IMR-90 (cell line): ENCODE measurements at regions not wholly inside any gene's neighbourhood (a gene's known extent, or its start where the extent isn't known, plus 50 kb on each side); places are given as distances from the start of the nearest gene placed in this dataset.

Experiments used
- ATAC-seq: fragments of 200-7000 bp; cut with Tn5 transposase; 2 replicates; pipeline ENCODE4 v1.9.1; 2020; ENCODE audit warnings: low read depth, mild to moderate bottlenecking, moderate library complexity
- BruUV-seq: library from RNA; stranded (reverse); fragments of 400-500 nt; replicated peaks from 2 replicates; lab custom pipeline; 2021; lab: Mats Ljungman, UMichigan
- CTCF ChIA-PET: fragments of 300-600 bp; formaldehyde crosslinking; extraction: SDS; loops from one replicate; lab custom pipeline; 2021; ENCODE audit warnings: antibody characterized with exemption; lab: Yijun Ruan, JAX
- POLR2A ChIA-PET: fragments of 300-600 bp; sonication (Branson Sonifier 250); formaldehyde crosslinking; loops from one replicate; lab custom pipeline; 2022; ENCODE audit warnings: antibody characterized with exemption; ENCODE audit not compliant: unreplicated experiment; lab: Charles Lee
- DNase-seq: peaks from one replicate; pipeline ENCODE4 v3.0.0; 2013
- H2AFZ ChIP-seq: replicated peaks from 2 replicates; pipeline ENCODE3; 2013; ENCODE audit warnings: low read length, mild to moderate bottlenecking; ENCODE audit not compliant: poor library complexity
- H2AK5ac ChIP-seq: 2 replicates; pipeline ENCODE4 v1.6.1; 2013; ENCODE audit warnings: low read depth, low read length, inconsistent platforms
- H2AK9ac ChIP-seq: replicated peaks from 2 replicates; pipeline ENCODE3; 2013; ENCODE audit warnings: mild to moderate bottlenecking, low read depth, low read length, moderate library complexity; ENCODE audit not compliant: poor library complexity
- H2BK120ac ChIP-seq: 2 replicates; pipeline ENCODE4 v1.6.1; 2013; ENCODE audit warnings: low read depth, low read length, inconsistent platforms
- H2BK15ac ChIP-seq: 3 replicates; pipeline ENCODE4 v1.6.1; 2013; ENCODE audit warnings: low read depth, low read length, inconsistent platforms
- H2BK20ac ChIP-seq: 2 replicates; pipeline ENCODE4 v1.6.1; 2013; ENCODE audit warnings: low read depth, mild to moderate bottlenecking, inconsistent platforms, low read length, moderate library complexity
- H2BK5ac ChIP-seq: 2 replicates; pipeline ENCODE4 v1.6.1; 2013; ENCODE audit warnings: mild to moderate bottlenecking, low read depth, low read length, inconsistent platforms; ENCODE audit not compliant: poor library complexity, severe bottlenecking
- H3K14ac ChIP-seq: replicated peaks from 2 replicates; pipeline ENCODE4 v1.6.1; 2013; ENCODE audit warnings: low read depth, low read length, inconsistent platforms
- H3K18ac ChIP-seq: 2 replicates; pipeline ENCODE4 v1.6.1; 2013; ENCODE audit warnings: low read depth, low read length, control low read depth
- H3K23ac ChIP-seq: 2 replicates; pipeline ENCODE4 v1.6.1; 2013; ENCODE audit warnings: low read depth, low read length, inconsistent platforms
- H3K27ac ChIP-seq: 2 replicates; pipeline ENCODE4 v1.5.1; 2013; ENCODE audit warnings: mild to moderate bottlenecking, control low read depth, low read length; ENCODE audit not compliant: insufficient read depth
- H3K27me3 ChIP-seq: 2 replicates; pipeline ENCODE4 v1.6.1; 2013; ENCODE audit warnings: low read length; ENCODE audit not compliant: control insufficient read depth, insufficient read depth
- H3K36me3 ChIP-seq: 2 replicates; pipeline ENCODE4 v1.6.1; 2013; ENCODE audit warnings: low read length, mixed read lengths; ENCODE audit not compliant: control insufficient read depth, insufficient read depth
- H3K4ac ChIP-seq: 2 replicates; pipeline ENCODE4 v1.6.1; 2013; ENCODE audit warnings: low read depth, low read length, inconsistent platforms
- H3K4me1 ChIP-seq: 2 replicates; pipeline ENCODE4 v1.6.1; 2013; ENCODE audit warnings: low read length, mixed read lengths; ENCODE audit not compliant: control insufficient read depth, insufficient read depth
- H3K4me2 ChIP-seq: 2 replicates; pipeline ENCODE4 v1.6.1; 2013; ENCODE audit warnings: low read depth, mild to moderate bottlenecking, control low read depth, low read length, moderate library complexity
- H3K4me3 ChIP-seq: 2 replicates; pipeline ENCODE4 v1.5.1; 2013; ENCODE audit warnings: low read depth, mild to moderate bottlenecking, control low read depth, low read length, moderate library complexity; ENCODE audit not compliant: insufficient read depth
- H3K56ac ChIP-seq: 2 replicates; pipeline ENCODE4 v1.6.1; 2013; ENCODE audit warnings: low read length, inconsistent platforms; ENCODE audit not compliant: insufficient read depth; ENCODE audit errors: extremely low read depth
- H3K79me1 ChIP-seq, 2 experiments: 2 replicates each; pipeline ENCODE4 v1.6.1; 2013; ENCODE audit warnings: low read length in 2 of 2, inconsistent platforms in 1 of 2, low read depth in 1 of 2
- H3K9ac ChIP-seq: 2 replicates; pipeline ENCODE4 v1.6.1; 2013; ENCODE audit warnings: low read depth, low read length, control low read depth
- H3K9me1 ChIP-seq: 2 replicates; pipeline ENCODE4 v1.6.1; 2013; ENCODE audit warnings: low read length, inconsistent platforms; ENCODE audit not compliant: insufficient read depth
- H3K9me3 ChIP-seq: 2 replicates; pipeline ENCODE4 v1.6.1; 2013; ENCODE audit warnings: low read length; ENCODE audit not compliant: control insufficient read depth, insufficient read depth
- H4K20me1 ChIP-seq: 2 replicates; pipeline ENCODE4 v1.6.1; 2013; ENCODE audit warnings: low read length, inconsistent platforms; ENCODE audit not compliant: insufficient read depth
- H4K5ac ChIP-seq: 2 replicates; pipeline ENCODE4 v1.6.1; 2013; ENCODE audit warnings: mild to moderate bottlenecking, low read depth, low read length, control low read depth
- H4K8ac ChIP-seq, 2 experiments: 2 replicates each; pipeline ENCODE4 v1.6.1; 2013; ENCODE audit warnings: low read depth in 2 of 2, low read length in 2 of 2, control low read depth in 1 of 2, inconsistent platforms in 1 of 2
- H4K91ac ChIP-seq: 2 replicates; pipeline ENCODE4 v1.6.1; 2013; ENCODE audit warnings: low read depth, low read length, inconsistent platforms; ENCODE audit not compliant: insufficient read depth
- BHLHE40 ChIP-seq: fragments of 150-350 bp; IDR thresholded peaks from 2 replicates; pipeline ENCODE4 v1.6.1; 2016; ENCODE audit warnings: mild to moderate bottlenecking, low read depth, low read length
- CHD1 ChIP-seq: IDR thresholded peaks from 2 replicates; pipeline ENCODE4 v1.6.1; 2012; ENCODE audit warnings: low read depth, low read length, improper control_type of control experiment
- POLR2A ChIP-seq: IDR thresholded peaks from 2 replicates; pipeline ENCODE4 v1.6.1; 2012; ENCODE audit warnings: mild to moderate bottlenecking, low read depth, low read length
- WGBS, 2 experiments: methylation state at CpG; one replicate each; pipeline versions ENCODE4 v1.1.5 to v1.1.7; 2013; ENCODE audit warnings: missing lambda C conversion rate in 2 of 2; ENCODE audit not compliant: insufficient read length in 1 of 2; ENCODE audit errors: extremely low coverage in 2 of 2; 5-methylcytosine and 5-hydroxymethylcytosine counted together
- dilution Hi-C: fragments of 300-500 bp; cut with HindIII; formaldehyde crosslinking; loops from one replicate; pipeline ENCODE4 v1.14.3; 2018; ENCODE audit warnings: low sequenced_read_pairs; ENCODE audit not compliant: unreplicated experiment
- in situ Hi-C: fragments of 300-500 bp; cut with MboI; formaldehyde crosslinking; loops from 3 replicates; pipeline ENCODE4 v1.14.3; 2019; ENCODE audit warnings: low sequenced_read_pairs, inconsistent platforms, mixed read lengths
- intact Hi-C: fragments of 100-400 bp; cut with micrococcal nuclease; formaldehyde crosslinking; loops from 2 replicates; pipeline ENCODE4 v1.10.0; 2022

GRCh38 chr3:102104033-102104432, 254.7 kb downstream of the NFKBIZ start:
- no peak for DNase-seq
- no peak overlapping the region for H3K9ac ChIP-seq
- H2AK9ac ChIP-seq = no peak overlapping the region
- H3K23ac ChIP-seq = no peak overlapping the region
- H3K79me1 ChIP-seq = no peaks in the 10 kb centered on the region
- H3K4ac ChIP-seq = no peak overlapping the region
- CTCF ChIA-PET = no interaction called here
- H3K9me1 ChIP-seq = no peaks in the 10 kb centered on the region; the same call in 1 of the 2 replicates
- dilution Hi-C loops (no loop called here), in situ Hi-C loops (no loop called here), intact Hi-C loops (no loop called here)
- no peak overlapping the region for H3K14ac ChIP-seq
- 50% methylated on average over 1 of the region's 2 CpGs; no CpG with 5 or more reads in 1 of the 2 experiments for WGBS, 2 experiments
- H3K36me3 ChIP-seq = no peaks in the 10 kb centered on the region
- POLR2A ChIA-PET = no interaction called here
- H2BK5ac ChIP-seq = no peak overlapping the region
- H3K27me3 ChIP-seq = no peaks in the 10 kb centered on the region
- H4K5ac ChIP-seq = no peak overlapping the region
- no peak overlapping the region for H3K27ac ChIP-seq
- no peaks in the 10 kb centered on the region; the same call in 1 of the 2 replicates for H3K9me3 ChIP-seq
- H3K4me2 ChIP-seq = no peak overlapping the region
- ATAC-seq = no peak
- H2BK15ac ChIP-seq = no peak overlapping the region
- H4K91ac ChIP-seq = no peak overlapping the region
- no peak overlapping the region for H2AFZ ChIP-seq
- H2AK5ac ChIP-seq = no peak overlapping the region
- H4K8ac ChIP-seq = no peak overlapping the region
- no peak overlapping the region for H2BK120ac ChIP-seq
- H3K18ac ChIP-seq = no peak overlapping the region
- no peak overlapping the region for H2BK20ac ChIP-seq
- no peaks in the 10 kb centered on the region for H3K4me1 ChIP-seq
- no TSS peak for BruUV-seq
- H4K20me1 ChIP-seq = no peaks in the 10 kb centered on the region
- TF ChIP-seq CHD1 (no peak), POLR2A (no peak), BHLHE40 (no peak)
- no peak overlapping the region for H3K56ac ChIP-seq
- no peak overlapping the region for H3K4me3 ChIP-seq
